Subcutaneous abdominal adipose tissue (tissue), 5 donors: ENCODE measurements at regions not wholly inside any gene's neighbourhood (a gene's known extent, or its start where the extent isn't known, plus 50 kb on each side); places are given as distances from the start of the nearest gene placed in this dataset.

Experiments used
- H3K27ac ChIP-seq: one replicate; pipeline ENCODE4 v1.7.0; 2013; ENCODE audit warnings: low read depth, mild to moderate bottlenecking, inconsistent platforms, low read length, moderate library complexity
- H3K27me3 ChIP-seq, 5 donors: one replicate each; pipeline ENCODE4 v1.7.0; 2013; ENCODE audit warnings: low read length in 5 of 5, inconsistent platforms in 1 of 5; ENCODE audit not compliant: control insufficient read depth in 5 of 5, insufficient read depth in 4 of 5
- H3K36me3 ChIP-seq, 5 donors: one replicate each; pipeline ENCODE4 v1.7.0; 2013; ENCODE audit warnings: low read length in 5 of 5; ENCODE audit not compliant: control insufficient read depth in 5 of 5, insufficient read depth in 5 of 5
- H3K4me1 ChIP-seq, 5 donors: one replicate each; pipeline ENCODE4 v1.7.0; 2013; ENCODE audit warnings: low read length in 5 of 5, mild to moderate bottlenecking in 3 of 5, moderate library complexity in 1 of 5; ENCODE audit not compliant: control insufficient read depth in 5 of 5, insufficient read depth in 5 of 5
- H3K4me3 ChIP-seq, 5 donors: one replicate each; pipeline ENCODE4 v1.7.0; 2013; ENCODE audit warnings: low read length in 5 of 5, low read depth in 1 of 5
- H3K9ac ChIP-seq, 5 donors: one replicate each; pipeline ENCODE4 v1.7.0; 2013; ENCODE audit warnings: low read length in 5 of 5, mild to moderate bottlenecking in 4 of 5, moderate library complexity in 3 of 5
- H3K9me3 ChIP-seq, 5 donors: one replicate each; pipeline ENCODE4 v1.7.0; 2013; ENCODE audit warnings: low read length in 5 of 5; ENCODE audit not compliant: control insufficient read depth in 5 of 5
- donor health status: healthy.
- donor health status: healthy.
- donor health status: healthy.
- donor health status: healthy.
- donor health status: healthy.

DNA sequence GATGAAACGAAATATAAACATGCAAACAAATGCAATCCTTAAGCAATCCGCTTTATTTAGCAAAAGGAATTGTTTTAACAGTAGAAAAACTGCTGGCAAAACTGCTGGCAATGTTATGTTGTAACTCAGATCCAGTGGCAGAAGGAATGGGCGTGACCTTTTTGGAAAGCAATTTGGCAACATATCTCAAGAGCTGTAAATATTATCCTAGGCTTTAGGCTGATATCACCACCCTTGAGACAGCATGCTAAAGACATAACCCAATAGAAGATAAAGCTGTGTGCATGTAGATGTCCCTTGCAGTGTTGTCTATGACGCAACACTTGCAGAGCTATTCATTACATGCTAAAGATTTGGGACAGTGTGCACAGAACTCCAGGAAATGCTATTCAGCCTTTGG lies 138.5 kb downstream of the DICER1 start:
- H3K27ac ChIP-seq, result no peak overlapping the region
- H3K4me1 ChIP-seq, result peaks cover 0 to 15% (median 12%) of the 10 kb centered on the region in 5 donors
- no peaks in the 10 kb centered on the region for H3K27me3 ChIP-seq
- H3K36me3 ChIP-seq, result no peaks in the 10 kb centered on the region
- peaks cover 0 to 13% (median 3%) of the 10 kb centered on the region in 5 donors for H3K9me3 ChIP-seq
- H3K4me3 ChIP-seq, result no peak overlapping the region
- H3K9ac ChIP-seq, result no peak overlapping the region

DNA sequence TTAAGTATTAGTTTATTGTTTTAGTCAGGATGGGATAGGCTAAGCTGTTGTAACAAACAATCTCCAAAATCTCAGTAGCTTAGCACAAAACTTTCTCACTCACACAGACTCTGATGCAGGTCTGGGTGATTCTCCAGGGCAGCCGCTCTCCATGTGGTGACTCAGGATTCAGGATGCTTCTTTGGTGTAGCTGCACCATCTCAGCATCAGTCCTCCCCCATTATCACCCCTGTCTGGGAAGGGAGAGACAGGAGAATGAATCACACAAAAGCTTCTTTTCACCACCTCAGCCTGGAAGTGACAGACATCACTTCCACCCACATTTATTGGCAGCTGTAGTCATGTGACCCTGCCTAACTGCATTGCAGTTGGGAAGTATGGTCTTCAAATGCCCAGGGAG lies 142.3 kb downstream of the DICER1 start:
- H3K4me1 ChIP-seq, result peaks cover 2 to 22% (median 20%) of the 10 kb centered on the region in 5 donors
- H3K36me3 ChIP-seq, result no peaks in the 10 kb centered on the region
- peaks cover 0 to 7% (median 3%) of the 10 kb centered on the region in 5 donors for H3K9me3 ChIP-seq
- H3K9ac ChIP-seq, result no peak overlapping the region
- no peaks in the 10 kb centered on the region for H3K27me3 ChIP-seq
- no peak overlapping the region for H3K4me3 ChIP-seq
- H3K27ac ChIP-seq, result no peak overlapping the region

DNA sequence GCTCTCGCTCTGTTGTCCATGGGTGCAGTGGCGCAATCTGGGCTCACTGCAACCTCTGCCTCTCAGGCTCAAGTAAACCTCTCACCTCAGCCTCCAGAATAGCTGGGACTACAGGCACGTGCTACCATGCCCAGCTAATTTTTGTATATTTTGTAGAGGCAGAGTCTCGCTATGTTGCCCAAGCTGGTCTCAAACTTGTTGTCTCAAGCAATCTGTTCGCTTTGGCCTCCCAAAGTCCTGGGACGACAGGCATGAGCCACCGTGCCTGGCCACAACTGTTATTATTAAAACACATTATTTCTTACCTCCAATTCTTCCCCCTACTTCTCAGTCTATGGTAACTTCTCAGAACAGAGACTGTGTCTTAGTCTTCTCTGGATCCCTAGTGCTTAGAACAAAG lies 143.3 kb downstream of the DICER1 start:
- Histone ChIP-seq H3K9ac (no peak overlapping the region), H3K27ac (no peak overlapping the region), H3K4me1 (peaks cover 2 to 19% (median 16%) of the 10 kb centered on the region in 5 donors), H3K9me3 (peaks cover 0 to 7% (median 3%) of the 10 kb centered on the region in 5 donors), H3K4me3 (no peak overlapping the region), H3K36me3 (no peaks in the 10 kb centered on the region), H3K27me3 (no peaks in the 10 kb centered on the region)

DNA sequence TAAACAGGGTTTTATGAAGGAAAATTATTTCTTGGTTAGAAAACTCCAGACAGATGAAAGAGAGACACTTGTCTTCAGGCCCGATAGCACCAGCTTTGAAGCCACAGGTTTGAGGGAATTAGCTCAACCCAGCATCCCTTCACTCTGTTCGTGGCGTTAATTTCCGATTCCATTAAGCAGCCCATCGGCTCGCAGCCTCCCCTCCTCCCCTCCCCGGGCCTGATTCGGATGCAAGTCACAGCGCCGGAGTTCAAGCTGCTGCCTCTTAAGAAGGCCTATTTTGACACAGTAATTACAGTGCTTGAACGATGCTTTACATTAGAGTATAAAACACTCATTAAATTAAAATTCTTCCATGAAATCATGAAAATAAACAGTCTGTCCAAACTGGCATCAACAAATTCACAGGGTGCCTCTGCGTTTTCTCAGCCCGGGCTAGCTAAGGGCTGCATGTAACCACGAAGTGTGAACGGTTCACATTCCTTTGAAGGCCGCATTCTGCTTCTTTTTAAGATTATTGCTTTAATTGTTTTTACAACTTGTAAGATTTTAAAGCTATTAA lies 145.8 kb downstream of the DICER1 start:
- Histone ChIP-seq H3K4me3 (no peak overlapping the region), H3K27ac (no peak overlapping the region), H3K36me3 (no peaks in the 10 kb centered on the region), H3K4me1 (peaks cover 0 to 11% (median 10%) of the 10 kb centered on the region in 5 donors), H3K27me3 (no peaks in the 10 kb centered on the region), H3K9ac (no peak overlapping the region), H3K9me3 (peaks cover 0 to 7% (median 3%) of the 10 kb centered on the region in 5 donors)

- H3K36me3 ChIP-seq, result no peaks in the 10 kb centered on the region
- no peaks in the 10 kb centered on the region for H3K9me3 ChIP-seq
- no peak overlapping the region for H3K27ac ChIP-seq
- peaks cover 0 to 11% (median 10%) of the 10 kb centered on the region in 5 donors for H3K4me1 ChIP-seq
- H3K4me3 ChIP-seq, result no peak overlapping the region
- no peaks in the 10 kb centered on the region for H3K27me3 ChIP-seq
- no peak overlapping the region for H3K9ac ChIP-seq
Measured at GRCh38 chr14:95008445-95009217, 148.7 kb downstream of the DICER1 start.

GRCh38 chr14:95007921-95008320 lies 149.4 kb downstream of the DICER1 start:
- peaks cover 0 to 11% (median 10%) of the 10 kb centered on the region in 5 donors for H3K4me1 ChIP-seq
- no peak overlapping the region for H3K9ac ChIP-seq
- no peaks in the 10 kb centered on the region for H3K36me3 ChIP-seq
- H3K27ac ChIP-seq, result no peak overlapping the region
- H3K9me3 ChIP-seq, result no peaks in the 10 kb centered on the region
- H3K27me3 ChIP-seq, result no peaks in the 10 kb centered on the region
- no peak overlapping the region for H3K4me3 ChIP-seq

- peaks cover 0 to 11% (median 10%) of the 10 kb centered on the region in 5 donors for H3K4me1 ChIP-seq
- no peak overlapping the region for H3K9ac ChIP-seq
- no peaks in the 10 kb centered on the region for H3K9me3 ChIP-seq
- H3K27me3 ChIP-seq, result no peaks in the 10 kb centered on the region
- no peak overlapping the region for H3K27ac ChIP-seq
- H3K36me3 ChIP-seq, result no peaks in the 10 kb centered on the region
- no peak overlapping the region for H3K4me3 ChIP-seq
Measured at GRCh38 chr14:95006479-95006878, 150.8 kb downstream of the DICER1 start.

DNA sequence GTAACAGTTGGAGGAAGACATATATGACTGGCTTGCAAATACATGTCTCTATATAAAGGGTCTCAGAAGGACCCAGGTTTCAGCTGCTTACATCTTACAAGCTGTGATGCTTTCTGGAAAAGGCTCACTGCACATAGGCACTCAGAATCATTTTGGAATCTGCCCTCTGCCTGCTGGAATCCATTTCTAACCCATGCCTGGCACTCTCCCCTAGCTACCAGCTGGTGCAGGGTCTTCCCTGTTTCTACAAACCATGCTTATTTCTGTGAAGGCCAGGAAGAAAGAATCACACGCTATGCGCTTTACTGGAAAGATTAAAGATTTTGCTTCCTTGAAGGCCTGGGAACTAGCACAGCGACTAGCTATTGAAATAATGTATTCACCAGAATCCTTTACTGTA lies 151.3 kb downstream of the DICER1 start:
- Histone ChIP-seq H3K4me1 (peaks cover 0 to 10% (median 9%) of the 10 kb centered on the region in 5 donors), H3K27me3 (no peaks in the 10 kb centered on the region), H3K36me3 (no peaks in the 10 kb centered on the region), H3K27ac (no peak overlapping the region), H3K4me3 (no peak overlapping the region), H3K9me3 (no peaks in the 10 kb centered on the region), H3K9ac (no peak overlapping the region)

GRCh38 chr14:95003099-95003960 lies 154.0 kb downstream of the DICER1 start:
- no peak overlapping the region for H3K9ac ChIP-seq
- no peaks in the 10 kb centered on the region for H3K9me3 ChIP-seq
- no peaks in the 10 kb centered on the region for H3K27me3 ChIP-seq
- no peak overlapping the region for H3K27ac ChIP-seq
- no peaks in the 10 kb centered on the region for H3K36me3 ChIP-seq
- H3K4me1 ChIP-seq, result peaks cover 0 to 4% (median 3%) of the 10 kb centered on the region in 5 donors
- H3K4me3 ChIP-seq, result no peak overlapping the region

- no peak overlapping the region for H3K27ac ChIP-seq
- H3K4me3 ChIP-seq, result no peak overlapping the region
- H3K9me3 ChIP-seq, result peaks cover 0 to 2% (median 0%) of the 10 kb centered on the region in 5 donors
- no peaks in the 10 kb centered on the region for H3K27me3 ChIP-seq
- no peak overlapping the region for H3K9ac ChIP-seq
- no peaks in the 10 kb centered on the region for H3K36me3 ChIP-seq
- peaks cover 0 to 4% (median 4%) of the 10 kb centered on the region in 5 donors for H3K4me1 ChIP-seq
Measured at GRCh38 chr14:94998685-94999084, 158.6 kb downstream of the DICER1 start.
